A204.1 (cell line): ENCODE measurements at regions not wholly inside any gene's neighbourhood (a gene's known extent, or its start where the extent isn't known, plus 50 kb on each side); places are given as distances from the start of the nearest gene placed in this dataset.
A peak's percentile ranks its signal among the peaks of the same experiment; 100 is the strongest.

Source experiments
- FAIRE-seq: peaks from 2 replicates; lab custom pipeline; 2012; peaks lifted over from hg19 to GRCh38; lab: Jason Lieb, UNC

DNA sequence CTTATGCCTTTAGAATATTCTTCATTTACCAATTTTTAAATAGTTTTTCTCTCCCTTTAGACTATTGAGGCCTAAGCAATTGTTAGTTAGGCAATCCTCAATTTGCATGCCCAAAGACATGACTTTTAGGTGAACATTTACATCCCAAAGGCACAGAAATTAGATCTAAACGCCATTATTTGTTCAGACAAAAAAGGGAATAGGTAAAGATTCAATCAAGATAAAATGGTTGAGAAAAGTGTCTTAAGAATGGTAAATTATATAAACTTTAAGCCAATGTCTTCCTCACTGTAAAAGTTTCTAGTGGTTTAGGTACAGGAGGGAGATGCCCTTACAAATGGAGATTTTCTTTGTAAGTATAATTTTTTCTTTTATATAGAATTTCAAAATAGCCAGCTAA, 50.2 kb upstream of the MME start:
- FAIRE-seq: no peak

DNA sequence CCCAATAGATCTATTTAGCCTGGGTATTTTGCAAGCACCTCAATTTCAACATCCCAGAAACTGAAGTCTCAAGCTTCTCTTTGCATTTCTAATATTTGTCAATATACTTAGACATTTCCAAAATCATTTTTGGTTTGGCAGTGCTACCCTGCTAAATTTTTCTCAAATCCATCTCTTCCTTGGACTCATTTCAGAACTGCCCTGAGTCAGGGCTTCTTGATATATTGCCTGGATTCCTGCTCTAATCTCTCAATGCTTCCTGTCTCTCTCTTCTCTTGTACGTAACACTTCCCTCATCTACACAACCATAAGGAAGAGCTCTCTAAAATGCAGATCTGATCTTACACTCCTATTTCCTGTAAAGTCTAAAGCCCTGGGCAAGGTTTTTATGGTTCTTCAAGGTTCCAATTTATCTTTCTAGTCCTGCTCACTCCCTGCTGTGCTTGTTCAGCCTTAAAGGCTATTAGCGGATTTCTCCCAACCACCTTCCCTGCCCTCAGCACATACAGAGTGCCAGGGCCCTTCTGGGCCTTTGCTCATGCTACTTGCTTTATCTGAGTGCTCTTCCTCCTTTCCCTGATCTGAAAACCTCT, 53.0 kb upstream of the MME start:
- no peak for FAIRE-seq

DNA sequence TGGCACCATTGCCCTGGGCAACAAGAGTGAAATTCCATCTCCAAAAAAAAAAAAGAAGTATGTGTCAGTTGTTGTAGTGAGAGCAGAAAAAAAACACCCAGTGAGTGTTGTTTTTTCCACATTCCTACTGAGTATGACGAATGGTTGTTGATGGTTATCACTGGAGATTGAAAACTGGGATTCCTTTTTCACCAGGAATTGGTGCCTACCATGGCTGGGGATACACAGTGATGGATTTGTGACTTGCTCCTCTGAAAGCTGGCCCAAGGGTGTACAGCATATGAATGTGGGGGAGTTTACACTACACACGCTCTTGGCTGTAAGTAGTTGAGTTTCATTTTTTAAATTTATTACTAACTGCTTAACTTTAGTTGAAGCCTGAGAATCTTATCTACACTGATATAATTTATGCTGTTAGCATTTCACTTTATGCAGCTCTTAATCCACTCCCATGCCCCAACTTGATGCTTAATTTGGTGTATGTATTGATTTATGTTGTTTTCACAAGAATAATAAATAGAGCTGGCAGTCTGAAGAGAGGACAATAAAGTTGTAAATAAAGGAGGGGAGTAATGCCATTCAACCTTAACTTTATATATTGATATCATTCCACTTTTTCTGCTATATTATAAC, 56.0 kb upstream of the MME start:
- FAIRE-seq: no peak

DNA sequence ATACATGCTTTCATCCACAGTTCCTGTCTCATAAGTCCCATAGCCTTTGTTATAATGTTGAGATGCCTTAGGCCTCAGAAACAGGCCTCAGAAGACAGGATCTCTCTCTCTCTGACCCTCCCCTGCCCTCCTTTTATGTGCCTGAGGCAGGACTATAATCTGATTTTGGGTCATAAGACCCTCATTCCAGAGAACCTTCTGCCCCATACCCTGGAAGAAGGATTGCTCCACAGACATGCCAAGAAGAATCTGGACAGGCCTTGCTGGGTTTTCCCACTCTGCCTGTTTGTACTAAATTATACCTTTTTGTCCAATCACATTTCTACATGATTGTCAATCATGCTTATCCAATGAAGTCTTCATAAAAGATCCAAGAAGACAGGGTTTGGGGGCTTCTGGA, 57.2 kb upstream of the MME start:
- FAIRE-seq: no peak

DNA sequence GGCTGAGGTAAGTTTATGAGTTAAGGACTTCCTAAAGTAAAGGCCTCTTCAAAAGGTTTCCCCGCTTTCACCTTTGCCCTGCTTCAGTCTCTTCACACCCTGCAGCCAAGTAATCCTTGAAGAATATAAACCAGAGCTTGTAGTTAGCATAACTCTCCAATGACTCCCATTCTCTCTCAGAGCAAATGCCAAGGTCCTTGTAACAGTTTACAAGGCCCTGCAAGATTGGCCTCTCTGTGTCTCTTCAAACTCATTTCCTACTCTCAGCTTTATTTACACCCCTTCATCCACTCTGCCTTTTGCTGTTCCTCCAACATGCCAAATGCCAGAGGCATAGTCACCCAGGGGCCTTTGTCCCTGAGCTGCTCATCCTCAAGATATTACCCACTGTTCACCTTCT, 60.5 kb upstream of the MME start:
- FAIRE-seq: no peak

DNA sequence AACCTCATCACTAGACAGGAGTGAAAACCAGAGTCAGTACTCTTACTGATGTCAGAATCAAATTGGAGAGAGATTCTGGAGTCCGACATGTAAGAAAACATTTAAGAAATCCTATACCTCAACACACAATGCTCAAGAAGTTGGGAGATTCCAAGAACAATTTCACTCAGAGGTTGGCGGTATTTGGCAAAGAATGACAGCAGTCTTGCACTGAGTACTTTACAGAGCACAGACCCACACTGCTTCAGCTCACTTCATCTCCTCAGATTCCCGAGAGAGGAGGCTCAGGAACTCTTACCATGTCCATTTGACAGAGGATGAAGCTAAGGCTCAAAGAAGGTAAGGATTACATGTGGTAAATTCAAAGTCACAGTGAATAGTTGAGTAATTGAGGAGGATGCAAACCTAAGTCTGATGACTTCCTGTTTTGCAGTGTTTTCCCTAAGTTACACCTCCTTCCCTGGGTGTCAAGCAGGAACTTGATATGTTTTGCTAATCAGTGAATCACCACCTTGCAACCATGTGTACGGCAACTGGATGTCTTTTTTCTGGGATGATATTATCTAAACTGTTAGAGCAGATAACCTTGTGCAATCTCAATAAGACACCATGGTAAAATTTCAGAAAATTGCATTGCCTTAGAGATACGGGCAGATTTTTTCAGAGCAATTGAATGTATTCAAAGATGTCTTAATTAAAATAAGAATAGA, 61.3 kb upstream of the MME start:
- no peak for FAIRE-seq

DNA sequence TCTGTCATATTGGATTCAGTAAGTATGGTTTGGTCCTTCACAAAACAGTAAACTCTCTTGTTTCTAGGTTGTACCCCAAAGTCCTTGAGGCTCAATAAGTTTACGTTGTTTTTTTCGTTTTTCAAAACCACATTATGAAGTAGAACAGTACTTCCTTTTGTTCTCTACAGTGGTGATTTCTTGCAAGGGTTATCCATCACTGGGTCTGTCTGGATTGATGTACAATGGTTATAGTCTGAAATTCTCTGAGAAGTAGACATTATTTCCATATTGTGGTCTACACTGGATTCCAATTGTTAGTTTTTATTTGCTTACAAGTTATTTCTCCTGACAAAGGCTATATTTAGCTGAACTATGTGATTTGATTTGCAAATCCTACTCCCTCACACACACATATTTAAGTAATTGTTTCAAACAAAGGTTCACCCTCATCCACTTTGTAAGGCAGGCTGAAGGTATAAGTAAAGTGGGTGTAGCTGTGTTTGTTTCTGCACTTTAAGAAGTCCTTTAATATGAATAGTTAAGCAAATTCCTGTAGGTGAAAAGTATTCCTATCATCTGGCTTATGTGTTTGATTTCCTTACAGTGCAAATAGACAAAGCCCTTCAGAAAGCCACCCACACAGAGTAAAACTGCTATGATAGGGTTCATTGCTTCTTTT, 64.2 kb upstream of the MME start:
- FAIRE-seq: no peak

DNA sequence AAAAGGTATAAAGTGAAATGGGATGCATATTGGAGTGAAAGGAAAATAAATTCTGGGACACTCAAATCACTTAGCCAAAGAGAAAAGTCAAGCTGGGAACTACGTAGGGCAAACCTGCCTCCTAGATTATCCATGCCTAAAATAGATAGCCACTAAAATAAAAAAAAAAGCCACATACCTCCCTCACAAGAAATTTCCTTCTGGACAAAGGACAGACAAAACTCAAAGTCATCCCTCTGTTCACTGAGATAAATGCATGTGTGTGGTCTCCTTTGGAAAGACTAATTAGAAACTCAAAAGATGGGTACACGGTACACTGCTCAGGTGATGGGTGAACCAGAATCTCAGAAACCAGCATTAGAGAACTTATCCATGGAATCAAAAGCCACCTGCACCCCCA, 65.2 kb upstream of the MME start:
- no peak for FAIRE-seq

DNA sequence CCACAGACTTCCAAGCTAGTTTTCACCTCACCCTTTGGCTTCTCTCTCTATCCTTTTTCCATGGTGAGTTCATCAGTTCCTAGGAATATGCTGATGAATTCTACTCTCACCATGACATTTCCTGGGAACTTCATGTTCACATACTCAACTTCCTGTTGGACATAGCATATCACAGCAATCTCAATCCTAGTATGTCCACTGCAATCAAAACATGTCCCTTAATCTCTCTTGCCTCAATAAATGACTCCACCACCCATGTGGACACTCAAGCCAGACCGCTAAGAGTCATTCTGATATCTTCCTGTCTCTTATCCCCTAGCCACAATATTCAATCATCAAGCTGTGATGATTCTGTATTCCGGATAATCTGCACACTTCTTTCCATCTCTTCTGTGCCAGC, 66.7 kb upstream of the MME start:
- FAIRE-seq: no peak

DNA sequence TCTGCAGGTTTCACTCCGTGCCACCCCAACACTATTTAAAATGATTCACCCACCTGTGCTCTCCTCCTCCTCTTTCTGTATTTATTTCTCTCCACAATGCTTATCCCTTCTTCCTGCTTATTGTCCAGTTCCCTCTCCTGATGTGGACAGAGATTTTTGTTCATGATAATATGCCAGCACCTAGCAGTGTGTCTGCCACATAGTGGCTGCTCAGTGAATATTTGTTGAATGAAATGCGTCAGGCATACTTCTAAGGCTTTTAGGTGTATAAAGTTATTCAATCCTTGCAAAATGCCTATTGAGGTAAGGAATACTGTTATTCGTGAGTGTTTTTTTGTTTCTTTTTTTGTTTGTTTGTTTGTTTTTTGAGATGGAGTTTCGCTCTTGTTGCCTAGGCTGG, 67.5 kb upstream of the MME start:
- no peak for FAIRE-seq

DNA sequence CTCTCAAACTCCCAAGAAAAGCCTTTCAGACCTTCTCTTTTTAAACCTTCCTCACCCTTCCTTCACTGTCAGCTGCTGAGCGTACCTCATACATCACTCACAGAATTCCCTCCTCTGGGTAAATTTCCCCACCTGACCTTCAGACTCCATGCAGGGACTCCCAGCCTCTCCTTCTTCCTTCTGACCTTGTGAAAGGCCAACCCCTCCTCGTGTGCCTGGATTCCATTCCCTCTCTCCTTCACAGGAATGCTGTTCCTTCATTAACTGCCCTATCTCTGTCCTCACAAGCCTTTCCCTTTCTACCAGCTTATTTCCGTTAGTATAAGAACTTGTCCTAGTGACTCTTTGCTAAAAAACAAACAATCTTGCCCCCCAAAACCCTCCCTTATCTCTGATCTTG, 69.7 kb upstream of the MME start:
- no peak for FAIRE-seq

DNA sequence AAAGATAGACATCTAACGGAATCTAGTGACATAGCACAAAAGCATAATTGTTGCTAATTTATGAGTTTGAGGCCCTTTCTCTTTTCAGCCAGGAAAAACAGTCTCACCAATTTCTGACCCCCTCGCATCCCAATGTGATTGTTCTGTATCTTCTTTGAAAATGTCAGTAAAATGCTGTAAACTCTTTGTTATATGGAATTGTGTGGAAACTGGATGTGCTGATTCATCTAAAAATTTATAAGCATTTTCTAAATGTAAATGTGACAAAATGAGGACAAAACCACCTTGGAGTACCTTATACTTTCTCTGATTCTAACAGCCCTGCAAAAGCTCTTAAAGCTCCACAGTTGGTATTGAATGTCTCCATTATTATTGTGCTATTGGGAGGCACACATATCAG, 70.9 kb upstream of the MME start:
- no peak for FAIRE-seq

DNA sequence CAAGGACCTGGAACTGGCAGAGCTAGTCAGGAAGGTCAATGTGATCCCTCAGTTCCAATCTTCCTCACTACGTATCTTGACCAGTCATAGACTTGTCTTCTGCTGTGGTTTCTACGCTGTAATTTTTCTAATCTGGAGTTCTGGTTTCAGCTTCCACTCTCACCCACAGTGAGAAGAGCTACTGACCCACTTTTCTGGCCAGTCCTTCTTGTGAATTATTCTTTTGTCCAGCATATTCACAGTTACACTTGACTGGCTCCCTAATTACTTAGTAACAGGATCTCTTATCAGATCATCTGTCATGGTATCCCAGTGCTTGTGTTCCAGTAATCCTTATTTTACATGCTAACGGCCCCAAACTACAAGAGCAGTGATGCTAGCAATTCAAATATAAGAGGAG, 72.4 kb upstream of the MME start:
- FAIRE-seq: no peak

DNA sequence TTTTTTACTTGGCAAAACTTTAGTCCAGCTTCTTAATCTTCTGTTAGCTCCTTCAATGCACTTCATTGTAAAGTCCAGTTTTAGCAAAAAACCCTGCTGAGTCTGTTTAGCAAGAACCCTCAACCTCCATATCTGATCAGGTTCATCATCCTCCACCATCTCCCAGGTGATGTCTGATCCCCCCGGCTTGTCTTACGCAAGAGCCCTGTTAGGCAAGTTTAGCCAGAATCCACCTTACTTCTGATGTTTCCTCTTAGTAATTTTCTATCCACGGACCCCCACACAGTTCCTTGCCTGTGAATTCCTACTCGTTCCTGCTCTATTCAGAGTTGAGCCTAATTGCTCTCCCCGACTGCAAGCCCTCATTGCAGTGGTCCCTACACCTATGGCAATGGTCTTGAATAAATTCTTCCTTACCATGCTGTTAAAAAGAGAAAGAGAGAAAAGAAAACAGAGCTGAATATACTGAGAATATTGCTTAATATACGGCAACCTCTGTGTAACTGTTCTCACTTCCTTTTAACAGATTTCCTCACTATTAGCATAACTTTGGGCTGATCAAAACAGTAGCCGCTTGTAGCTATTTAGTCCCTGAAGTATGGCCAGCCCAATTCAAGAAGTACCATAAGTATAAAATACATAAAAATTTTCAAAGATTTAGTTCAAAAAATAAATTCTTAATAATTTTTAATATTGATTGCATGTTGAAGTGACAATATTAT, 78.7 kb upstream of the MME start:
- no peak for FAIRE-seq

DNA sequence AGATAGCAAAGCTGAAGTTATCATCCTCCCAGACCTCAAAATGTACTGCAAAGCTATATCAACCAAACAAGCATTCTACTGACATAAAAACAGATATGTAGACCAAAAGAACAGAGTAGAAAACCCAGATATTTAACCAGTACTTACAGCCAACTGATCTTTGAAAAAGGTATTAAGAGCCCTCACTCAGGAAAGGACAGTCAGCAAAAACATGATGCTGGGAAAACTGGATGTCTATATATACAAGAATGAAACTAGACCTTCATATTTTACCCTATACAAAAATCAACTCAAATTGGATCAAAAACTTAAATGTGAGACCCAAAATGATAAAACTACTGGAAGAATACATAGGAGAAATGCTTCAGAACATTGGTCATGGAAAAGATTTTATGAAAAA, 87.5 kb upstream of the MME start:
- no peak for FAIRE-seq

DNA sequence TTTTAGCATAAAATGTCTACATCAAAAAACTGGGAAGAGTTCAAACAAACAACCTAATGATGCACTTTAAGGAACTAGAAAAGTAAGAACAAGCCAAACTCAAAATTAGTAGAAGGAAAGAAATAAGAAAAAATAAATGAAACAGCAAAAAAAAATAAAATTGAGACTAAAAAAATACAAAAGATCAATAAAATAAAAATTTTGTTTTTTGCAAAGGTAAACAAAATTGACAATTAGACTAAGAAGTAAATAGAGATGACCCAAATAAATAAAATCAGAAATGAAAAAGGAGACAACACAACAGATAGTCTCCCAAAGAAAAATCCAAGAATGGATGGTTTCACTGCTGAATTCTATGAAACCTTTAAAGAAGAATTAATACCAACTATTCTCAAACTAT, 89.6 kb upstream of the MME start:
- FAIRE-seq: peak; percentile 39

DNA sequence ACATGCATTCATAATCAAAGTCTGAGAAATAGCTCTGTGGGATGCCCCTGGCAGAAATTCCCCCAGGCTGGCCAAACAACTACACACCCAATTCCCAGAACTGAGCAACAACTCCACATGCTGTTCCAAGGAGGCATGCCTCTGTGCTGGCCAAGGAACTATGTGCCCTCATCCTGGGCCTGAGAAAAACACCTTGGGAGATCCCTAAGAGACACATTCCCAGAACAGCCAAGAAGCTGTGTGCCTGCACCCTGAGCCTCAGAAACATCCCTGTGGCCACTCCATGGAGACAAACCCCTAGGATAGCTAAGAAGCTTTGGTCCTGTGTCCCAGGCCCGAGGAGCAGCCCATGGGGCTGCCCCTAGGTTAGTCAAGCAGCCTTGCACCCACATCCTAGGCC, 92.3 kb upstream of the MME start:
- no peak for FAIRE-seq

DNA sequence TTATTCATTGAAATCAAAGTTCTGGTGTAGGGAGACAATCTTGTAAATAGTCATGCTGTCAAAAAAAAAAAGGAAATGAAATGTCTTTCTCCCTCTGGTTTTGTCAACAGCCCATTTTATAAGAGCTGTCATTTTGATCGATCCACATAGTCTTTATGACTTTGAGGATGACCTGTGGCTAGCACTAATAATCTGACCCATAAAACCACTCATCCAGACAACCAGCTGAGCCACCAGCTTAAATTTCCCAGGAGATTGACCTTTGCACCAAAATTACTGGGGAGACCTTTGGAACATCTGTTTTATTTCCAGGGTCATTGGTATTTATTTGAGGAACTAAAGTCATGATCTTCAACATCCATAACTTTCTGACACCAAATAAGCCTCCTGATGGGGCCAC, 98.5 kb upstream of the MME start:
- FAIRE-seq: no peak

DNA sequence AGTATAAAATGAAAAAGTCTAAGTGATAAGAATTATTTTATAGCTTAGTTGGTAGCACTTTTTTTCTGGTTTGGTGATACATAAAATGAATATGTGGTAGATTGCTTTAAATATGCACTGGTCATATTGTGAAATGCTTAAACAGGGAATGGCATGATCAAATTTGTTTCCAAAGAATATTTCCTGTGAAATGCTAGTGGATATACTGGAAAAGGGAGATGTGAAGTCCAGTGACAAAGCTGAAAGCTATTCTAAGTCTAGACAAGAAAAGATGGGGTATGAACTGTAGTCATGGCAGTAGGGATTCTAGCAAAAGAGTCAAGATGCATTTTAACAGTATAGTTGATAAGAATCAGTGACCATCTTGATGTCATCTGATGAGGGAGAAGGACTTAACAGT, 98.9 kb upstream of the MME start:
- FAIRE-seq: no peak

DNA sequence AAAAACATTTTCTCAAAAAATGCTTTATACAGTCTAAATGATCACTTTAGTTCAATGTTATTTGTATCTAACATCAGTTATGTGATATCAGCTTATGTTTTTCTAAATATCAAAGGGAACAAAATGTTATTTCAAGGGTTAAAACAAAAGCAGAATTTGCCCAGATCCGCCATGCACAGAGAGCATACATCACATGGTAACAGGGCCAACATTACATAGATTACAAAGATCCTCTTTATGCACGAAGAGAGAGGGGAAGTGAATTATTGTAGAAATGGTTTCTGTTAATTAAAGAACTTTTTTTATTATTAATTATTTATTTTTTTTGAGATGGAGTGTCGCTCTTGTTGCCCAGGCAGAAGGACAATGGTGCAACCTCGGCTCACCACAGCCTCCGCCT, 100.8 kb upstream of the MME start:
- FAIRE-seq: no peak

DNA sequence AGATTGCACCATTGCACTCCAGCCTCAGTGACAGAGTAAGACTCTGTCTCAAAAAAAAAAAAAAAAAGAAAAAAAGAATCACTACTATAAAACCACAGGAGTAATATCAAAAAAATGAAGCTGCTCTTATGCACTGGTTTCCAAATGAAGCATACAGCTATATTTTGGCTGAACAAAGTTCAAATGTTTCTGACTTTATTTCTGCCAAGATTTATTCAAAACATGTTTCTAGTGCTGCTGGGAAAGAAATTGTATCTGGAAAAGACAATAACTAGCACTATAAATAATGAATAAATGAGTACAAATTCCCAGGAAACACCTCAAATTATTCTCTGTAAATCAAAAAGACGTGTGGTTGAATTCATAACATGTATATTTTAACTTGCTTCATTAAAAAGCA, 102.5 kb upstream of the MME start:
- FAIRE-seq: no peak

DNA sequence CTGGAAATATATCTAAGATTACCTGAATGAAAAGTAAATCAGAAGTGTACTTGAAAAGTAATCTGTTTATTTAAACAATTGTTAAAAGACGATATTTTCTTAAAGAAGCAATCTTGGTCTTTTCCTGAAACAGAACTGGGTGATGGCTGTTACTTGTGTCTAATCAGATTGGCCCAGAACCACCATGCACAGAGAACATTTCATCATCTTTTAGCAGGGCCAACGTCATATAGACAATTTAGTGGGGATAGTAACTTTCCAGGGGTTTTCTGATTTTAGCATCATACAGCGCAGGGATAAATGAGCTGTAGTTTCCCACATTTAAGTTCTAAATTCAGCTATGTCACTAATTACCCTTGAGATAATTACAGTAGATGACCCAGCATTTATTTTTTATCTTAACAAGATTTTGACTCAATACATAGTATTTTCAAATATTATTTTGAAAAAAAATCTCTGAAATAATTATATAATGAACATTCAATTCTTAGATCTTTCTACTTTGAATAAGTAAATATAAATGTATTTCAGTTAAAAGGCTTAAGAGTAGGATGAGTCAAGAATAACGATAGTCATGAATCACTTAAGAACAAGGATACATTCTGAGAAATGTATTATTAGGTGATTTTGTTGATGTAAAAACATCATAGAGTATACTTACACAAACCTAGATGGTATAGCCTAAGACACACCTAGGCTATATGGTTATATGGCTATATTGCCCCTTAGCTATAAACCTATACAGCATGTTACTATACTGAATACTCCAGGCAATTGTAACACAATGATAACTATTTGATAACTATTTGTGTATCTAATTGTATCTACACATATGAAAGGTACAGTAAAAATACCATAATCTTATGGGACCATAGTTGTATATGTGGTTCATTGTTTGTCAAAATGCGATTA, 103.8 kb upstream of the MME start:
- FAIRE-seq: peak; percentile 39
